ENCODE measurements at regions not wholly inside any gene's neighbourhood (a gene's known extent, or its start where the extent isn't known, plus 50 kb on each side); places are given as distances from the start of the nearest gene placed in this dataset.

DNA sequence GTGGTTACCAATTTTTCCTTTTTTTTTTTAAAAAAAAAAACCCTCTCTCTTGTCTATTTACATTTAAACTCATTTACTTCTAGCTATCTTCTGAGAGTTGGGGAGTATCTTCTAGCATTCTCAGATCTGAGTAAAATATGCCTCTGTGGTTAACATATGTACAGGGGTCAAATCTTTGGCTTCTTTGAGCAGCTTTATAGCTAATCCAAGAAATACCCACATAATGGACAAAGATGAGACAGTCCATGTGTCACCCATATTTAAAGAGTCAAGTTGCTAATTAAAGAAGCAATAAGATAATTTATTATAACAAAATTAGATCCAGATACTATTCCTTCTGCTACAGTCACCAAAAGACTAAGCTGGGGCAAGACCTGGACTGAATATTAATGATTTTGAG lies 139.0 kb upstream of the HNRNPA3 start:
- TF ChIP-seq CTCF (IDR thresholded peaks at IDR 0.05), result no peak
- no peaks in the 10 kb centered on the region for H3K36me3 Mint-ChIP-seq (ENCODE audit: low read depth)
- no peaks in the 10 kb centered on the region for H3K4me1 Mint-ChIP-seq (ENCODE audit: low read depth)
- DNase-seq, result no peak
- no peaks in the 10 kb centered on the region; the same call in 1 of the 2 replicates for H3K27me3 Mint-ChIP-seq (ENCODE audit: insufficient read depth)
- no peak overlapping the region for H3K4me3 Mint-ChIP-seq
- no peaks in the 10 kb centered on the region for H3K9me3 Mint-ChIP-seq
- H3K27ac Mint-ChIP-seq, result no peak overlapping the region

- Mint-ChIP-seq H3K27me3 (ENCODE audit: insufficient read depth) (peaks cover 3% of the 10 kb centered on the region; the same call in 1 of the 2 replicates), H3K4me3 (no peak overlapping the region), H3K4me1 (ENCODE audit: low read depth) (no peaks in the 10 kb centered on the region), H3K27ac (no peak overlapping the region), H3K36me3 (ENCODE audit: low read depth) (no peaks in the 10 kb centered on the region), H3K9me3 (no peaks in the 10 kb centered on the region)
- TF ChIP-seq CTCF (IDR thresholded peaks at IDR 0.05), result no peak
- no peak for DNase-seq
Measured at GRCh38 chr2:177074099-177074710, 138.4 kb upstream of the HNRNPA3 start.

GRCh38 chr2:177075254-177075653 lies 137.3 kb upstream of the HNRNPA3 start:
- no peaks in the 10 kb centered on the region for H3K4me1 Mint-ChIP-seq (ENCODE audit: low read depth)
- peak; percentile 16 for DNase-seq

DNA sequence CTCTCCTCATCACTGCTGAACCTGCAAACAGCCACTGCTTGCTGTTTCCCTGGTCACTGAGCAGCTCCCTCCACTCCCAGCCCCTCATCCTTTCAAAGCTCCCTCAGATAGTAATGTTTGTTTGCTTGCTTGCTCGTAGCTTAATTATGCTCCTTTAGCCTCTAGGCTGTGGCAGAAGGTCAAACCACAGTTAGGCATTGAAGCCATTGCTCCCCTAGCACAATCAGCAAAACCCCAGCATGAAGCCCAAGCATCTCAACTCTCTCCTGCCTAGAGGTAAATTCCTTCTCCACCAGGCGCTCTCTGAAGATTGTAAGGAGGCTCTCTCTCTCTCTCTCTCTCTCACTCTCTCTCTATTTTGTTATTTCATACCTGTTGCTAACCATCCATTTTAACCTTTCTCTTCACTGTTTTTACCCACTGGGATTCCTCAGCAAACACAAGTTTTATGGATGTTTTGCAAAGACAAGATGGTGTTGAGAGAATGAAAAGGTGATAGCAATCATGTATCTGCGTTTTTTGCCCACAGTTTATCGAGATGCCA lies 135.9 kb upstream of the HNRNPA3 start:
- H3K9me3 Mint-ChIP-seq, result no peaks in the 10 kb centered on the region
- no peak for DNase-seq
- no peak overlapping the region for H3K27ac Mint-ChIP-seq
- peaks cover 3% of the 10 kb centered on the region; the same call in 1 of the 2 replicates for H3K27me3 Mint-ChIP-seq (ENCODE audit: insufficient read depth)
- no peak overlapping the region for H3K4me3 Mint-ChIP-seq
- H3K4me1 Mint-ChIP-seq (ENCODE audit: low read depth), result no peaks in the 10 kb centered on the region
- no peaks in the 10 kb centered on the region for H3K36me3 Mint-ChIP-seq (ENCODE audit: low read depth)
- no peak for TF ChIP-seq CTCF (IDR thresholded peaks at IDR 0.05)

More at GRCh38 chr2:177075254-177075653, 137.3 kb upstream of the HNRNPA3 start:
- H3K27ac Mint-ChIP-seq, result no peak overlapping the region
- H3K36me3 Mint-ChIP-seq (ENCODE audit: low read depth), result no peaks in the 10 kb centered on the region
- H3K4me3 Mint-ChIP-seq, result no peak overlapping the region
- no peak for TF ChIP-seq CTCF (IDR thresholded peaks at IDR 0.05)
- peaks cover 3% of the 10 kb centered on the region; the same call in 1 of the 2 replicates for H3K27me3 Mint-ChIP-seq (ENCODE audit: insufficient read depth)
- H3K9me3 Mint-ChIP-seq, result no peaks in the 10 kb centered on the region

GRCh38 chr2:177077778-177078177 lies 134.8 kb upstream of the HNRNPA3 start:
- Mint-ChIP-seq H3K27me3 (ENCODE audit: insufficient read depth) (peaks cover 3% of the 10 kb centered on the region; the same call in 1 of the 2 replicates), H3K9me3 (no peaks in the 10 kb centered on the region), H3K4me1 (ENCODE audit: low read depth) (no peaks in the 10 kb centered on the region), H3K4me3 (no peak overlapping the region), H3K36me3 (ENCODE audit: low read depth) (no peaks in the 10 kb centered on the region), H3K27ac (no peak overlapping the region)
- TF ChIP-seq CTCF (IDR thresholded peaks at IDR 0.05), result no peak
- no peak for DNase-seq
